Heart left ventricle (tissue), 16 donors: ENCODE measurements at regions not wholly inside any gene's neighbourhood (a gene's known extent, or its start where the extent isn't known, plus 50 kb on each side); places are given as distances from the start of the nearest gene placed in this dataset.

Experiments
- ATAC-seq, 4 donors: fragments of 200-7000 bp; cut with Tn5 transposase; one replicate each; pipeline ENCODE4 v1.9.1; 2020 to 2022; ENCODE audit warnings: moderate library complexity in 4 of 4, mild to moderate bottlenecking in 3 of 4, moderate number of reproducible peaks in 1 of 4
- DNase-seq, 5 donors: peaks; one replicate each; pipeline ENCODE4 v3.0.0-alpha.2; 2020
- H3K27ac ChIP-seq, 12 donors: fragments of 200-600 bp; sonication (generic) in 4 of 12; one replicate each; pipeline versions ENCODE4 v1.5.0 to v1.8.0; 2016 to 2022; ENCODE audit warnings: mild to moderate bottlenecking in 2 of 12
- H3K27me3 ChIP-seq, 9 donors: fragments of 200-600 bp; sonication (generic) in 2 of 9; one replicate each; pipeline versions ENCODE4 v1.5.1 to v1.8.0; 2016 to 2022; ENCODE audit warnings: mild to moderate bottlenecking in 3 of 9
- H3K36me3 ChIP-seq, 9 donors: fragments of 200-600 bp; sonication (generic) in 2 of 9; one replicate each; pipeline versions ENCODE4 v1.5.0 to v1.8.0; 2018 to 2022; ENCODE audit warnings: mild to moderate bottlenecking in 2 of 9
- H3K4me1 ChIP-seq, 12 donors: fragments of 200-600 bp; sonication (generic) in 4 of 12; one replicate each; pipeline versions ENCODE4 v1.5.0 to v1.8.0; 2016 to 2022; ENCODE audit warnings: mild to moderate bottlenecking in 3 of 12
- H3K4me3 ChIP-seq, 12 donors: fragments of 200-600 bp; sonication (generic) in 4 of 12; one replicate each; pipeline versions ENCODE4 v1.5.0 to v1.8.0; 2017 to 2022; ENCODE audit warnings: mild to moderate bottlenecking in 9 of 12, moderate library complexity in 4 of 12
- H3K9me3 ChIP-seq, 12 donors: fragments of 200-600 bp; sonication (generic) in 4 of 12; one replicate each; pipeline versions ENCODE4 v1.5.0 to v1.8.0; 2016 to 2022; ENCODE audit warnings: mild to moderate bottlenecking in 1 of 12
- CTCF ChIP-seq, 12 donors: fragments of 200-600 bp; sonication (generic) in 4 of 12; IDR thresholded peaks; one replicate each; pipeline versions ENCODE4 v1.5.0 to v1.8.0; 2018 to 2022; ENCODE audit warnings: antibody characterized with exemption in 12 of 12, mild to moderate bottlenecking in 5 of 12
- POLR2A ChIP-seq, 2 donors: fragments of 450-650 bp; IDR thresholded peaks; one replicate each; pipeline ENCODE4 v1.6.1; 2017; ENCODE audit warnings: antibody characterized with exemption in 2 of 2, mild to moderate bottlenecking in 2 of 2, moderate library complexity in 2 of 2
- WGBS, 4 donors: extraction: QIAGEN DNeasy Blood & Tissue Kit in 2 of 4; methylation state at CpG; one replicate each; pipeline versions ENCODE4 v1.1.5 to v1.1.7; 2013 to 2018; 5-methylcytosine and 5-hydroxymethylcytosine counted together
- intact Hi-C, 10 donors: fragments of 100-400 bp; cut with DNase I; formaldehyde crosslinking; loops; one replicate each; pipeline versions ENCODE4 v1.11.1 to v1.14.2; 2022
- donor health status: ischemic (EF 13 %, LVEDD 7.1; RV severe dilation, severe dysfunction).
- donor health status: healthy with polysubstance abuse.
- donor health status: DM: no; HTN: yes; CAD: no.
- donor health status: DM: no; HTN: no; CAD: no.
- donor health status: ischemic (EF 25% LVEDD 6.9; RV normal size, moderate dysfunction).
- donor health status: ischemic (EF 25% LVEDD 5.7; RV mildly dilated, moderate dysfunction).
- donor health status: healthy.
- donor health status: DM: yes; HTN: yes; CAD: no.
- donor health status: ischemic (EF 35%, LVEDD 5.7; RV mildly dilated, moderate dysfunction).
- donor health status: nonischemic (EF 11% LVEDD 7.7; RV severe dilation, severe dysfunction).
- donor health status: DM: yes; HTN: yes; CAD: no.
- donor health status: PGD.
- donor health status: ischemic (EF 29% LVEDD 5.4; RV normal size, mild dysfunction).
- donor health status: nonischemic (EF 23%, LVEDD 6.1; RV moderate dilation, normal function).

- ATAC-seq (peak; percentile 51 to 96 (median 82)), DNase-seq (peak in 3 of 5 donors; percentile 47 to 75 (median 52))
- peaks cover 0 to 4% (median 0%) of the 10 kb centered on the region in 12 donors for H3K9me3 ChIP-seq
- peak overlapping the region in 4 of 12 donors; percentile 10 to 38 (median 16) for H3K4me3 ChIP-seq
- 50 to 56% (median 53%) methylated on average over 16 of the region's 16 CpGs for WGBS, 4 donors
- H3K27me3 ChIP-seq, result no peaks in the 10 kb centered on the region
- TF ChIP-seq POLR2A (IDR thresholded peaks at IDR 0.05), result no peak
- no peak for TF ChIP-seq CTCF (IDR thresholded peaks at IDR 0.05)
- intact Hi-C loops, result loop anchor here in 4 of 10 donors (5.0 to 10.0 kb wide), 3 partner anchors 210 to 370 kb away; partner anchors contain the start of gene IGFBP5 (in 3 of the 4)
- H3K27ac ChIP-seq, result peak overlapping the region in 10 of 12 donors; percentile 15 to 69 (median 47)
- peaks cover 0 to 25% (median 8%) of the 10 kb centered on the region in 12 donors for H3K4me1 ChIP-seq
- no peaks in the 10 kb centered on the region for H3K36me3 ChIP-seq
Observed at GRCh38 chr2:217064234-217065011, 204.6 kb upstream of the TNP1 start.

- no peak for TF ChIP-seq POLR2A (IDR thresholded peaks at IDR 0.05)
- TF ChIP-seq CTCF (IDR thresholded peaks at IDR 0.05), result no peak
- DNase-seq (no peak), ATAC-seq (no peak)
- Histone ChIP-seq H3K36me3 (no peaks in the 10 kb centered on the region), H3K4me3 (no peak overlapping the region), H3K9me3 (peaks cover 0 to 4% (median 0%) of the 10 kb centered on the region in 12 donors), H3K27me3 (no peaks in the 10 kb centered on the region), H3K27ac (peak overlapping the region in 8 of 12 donors; percentile 37 to 69 (median 45)), H3K4me1 (peaks cover 0 to 31% (median 8%) of the 10 kb centered on the region in 12 donors)
- intact Hi-C loops, result loop anchor here in 4 of 10 donors (5.0 to 10.0 kb wide), 3 partner anchors 208 to 368 kb away; partner anchors contain the start of gene IGFBP5 (in 3 of the 4)
- 81 to 91% (median 84%) methylated on average over 5 of the region's 5 CpGs for WGBS, 4 donors
Observed at GRCh38 chr2:217063238-217063755, 203.4 kb upstream of the TNP1 start.

- no peak overlapping the region for H3K27ac ChIP-seq
- no peaks in the 10 kb centered on the region for H3K27me3 ChIP-seq
- H3K36me3 ChIP-seq, result no peaks in the 10 kb centered on the region
- ATAC-seq, result no peak
- no peak overlapping the region for H3K4me3 ChIP-seq
- WGBS, 4 donors, result 85 to 99% (median 91%) methylated on average over 6 of the region's 6 CpGs
- intact Hi-C loops, result loop anchor here in 4 of 10 donors (5.0 to 10.0 kb wide), 3 partner anchors 208 to 368 kb away; partner anchors contain the start of gene IGFBP5 (in 3 of the 4)
- TF ChIP-seq POLR2A (IDR thresholded peaks at IDR 0.05) (no peak), CTCF (IDR thresholded peaks at IDR 0.05) (no peak)
- peaks cover 0 to 2% (median 0%) of the 10 kb centered on the region in 12 donors for H3K9me3 ChIP-seq
- no peak for DNase-seq
- peaks cover 0 to 31% (median 8%) of the 10 kb centered on the region in 12 donors for H3K4me1 ChIP-seq
Observed at GRCh38 chr2:217062768-217063167, 202.9 kb upstream of the TNP1 start.

- ATAC-seq (no peak), DNase-seq (no peak)
- TF ChIP-seq POLR2A (IDR thresholded peaks at IDR 0.05), result no peak
- no peak for TF ChIP-seq CTCF (IDR thresholded peaks at IDR 0.05)
- H3K27me3 ChIP-seq, result no peaks in the 10 kb centered on the region
- H3K4me3 ChIP-seq, result no peak overlapping the region
- 95 to 98% (median 95%) methylated on average over 7 of the region's 7 CpGs for WGBS, 4 donors
- H3K27ac ChIP-seq, result no peak overlapping the region
- peaks cover 0 to 31% (median 8%) of the 10 kb centered on the region in 12 donors for H3K4me1 ChIP-seq
- no peaks in the 10 kb centered on the region for H3K36me3 ChIP-seq
- no peaks in the 10 kb centered on the region for H3K9me3 ChIP-seq
- intact Hi-C loops, result loop anchor here in 4 of 10 donors (5.0 to 10.0 kb wide), 3 partner anchors 207 to 367 kb away; partner anchors contain the start of gene IGFBP5 (in 3 of the 4)
Observed at GRCh38 chr2:217061916-217062505, 202.1 kb upstream of the TNP1 start.
